Left ventricle myocardium superior (tissue), 1 donor: ENCODE measurements at regions not wholly inside any gene's neighbourhood (a gene's known extent, or its start where the extent isn't known, plus 50 kb on each side); places are given as distances from the start of the nearest gene placed in this dataset.

Source experiments
- ATAC-seq: fragments of 200-7000 bp; cut with Tn5 transposase; one replicate; pipeline ENCODE4 v1.9.1; 2020; ENCODE audit warnings: mild to moderate bottlenecking, moderate library complexity
- DNase-seq: peaks from one replicate; pipeline ENCODE4 v3.0.0-alpha.2; 2020
- intact Hi-C: fragments of 100-400 bp; cut with micrococcal nuclease; formaldehyde crosslinking; loops from one replicate; pipeline ENCODE4 v1.11.0; 2022
- donor health status: DM: no; HTN: yes; CAD: no; lungs with severe emphysema.

- DNase-seq (no peak), ATAC-seq (peak; percentile 88)
- intact Hi-C loops: no loop called here
Measured at GRCh38 chr1:115184260-115184950, 95.1 kb upstream of the TSPAN2 start.

DNA sequence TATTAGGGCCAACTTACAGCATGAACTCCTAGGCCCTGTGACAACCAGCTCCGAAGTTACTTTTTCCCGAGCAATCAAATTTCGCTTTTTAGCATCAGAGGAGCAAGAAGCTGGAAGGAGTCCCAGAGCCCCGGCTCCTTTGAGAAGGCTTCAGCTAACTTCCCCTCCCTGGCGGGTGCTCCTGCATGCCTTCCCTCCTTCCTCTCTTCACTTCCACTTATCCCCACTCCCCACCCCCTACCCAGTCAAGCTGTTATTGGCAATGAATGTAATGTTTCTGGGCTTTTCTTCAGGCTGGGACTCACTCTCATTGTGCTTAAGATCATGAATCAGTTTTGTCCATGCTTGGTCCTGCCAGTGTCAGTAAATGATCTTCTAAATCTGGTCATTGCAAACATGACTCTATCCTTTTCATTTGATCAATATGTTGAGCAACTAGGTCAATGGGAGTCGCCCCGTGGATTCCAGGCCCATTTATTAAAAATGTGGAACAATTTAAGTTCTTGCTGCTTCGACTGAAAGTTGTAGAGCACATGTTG lies 94.5 kb upstream of the TSPAN2 start:
- DNase-seq (peak; percentile 54), ATAC-seq (no peak)
- intact Hi-C loops: no loop called here

- ATAC-seq: no peak
- DNase-seq: no peak
Measured at GRCh38 chr1:115183158-115183557, 93.9 kb upstream of the TSPAN2 start.

DNA sequence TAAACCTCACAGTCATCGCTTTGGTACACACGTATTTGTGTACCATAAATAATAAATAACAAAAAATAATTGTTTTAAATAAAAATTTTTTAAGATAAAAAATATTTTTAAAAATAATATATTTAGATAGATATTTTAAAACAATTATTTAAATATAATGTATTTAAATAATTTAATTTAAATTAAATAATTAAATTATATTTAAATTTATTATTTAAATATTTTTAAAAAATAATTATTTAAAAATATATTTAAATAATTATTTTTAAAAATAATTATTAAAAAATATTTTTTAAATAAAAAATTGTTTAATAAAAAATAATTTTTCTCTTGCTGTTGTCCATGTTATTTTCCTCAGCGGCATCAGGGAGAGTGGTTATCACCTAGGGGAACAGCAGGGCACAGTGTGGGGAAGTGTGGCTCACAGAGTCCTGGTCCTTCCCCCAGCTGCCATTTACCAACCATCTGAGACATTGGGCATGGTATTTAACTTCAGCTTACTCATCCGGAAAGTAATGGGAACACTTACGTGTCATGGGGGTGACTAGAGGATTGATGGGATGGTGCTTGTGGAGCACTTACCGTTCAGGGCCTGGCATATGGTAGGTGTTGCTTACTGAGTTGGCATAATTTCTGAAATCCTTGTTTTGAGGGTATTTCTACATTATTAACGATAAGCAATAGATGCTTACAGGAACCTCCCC lies 92.9 kb upstream of the TSPAN2 start:
- no peak for DNase-seq
- ATAC-seq: no peak
- intact Hi-C loops: no loop called here

More at GRCh38 chr1:115183158-115183557, 93.9 kb upstream of the TSPAN2 start:
- intact Hi-C loops: no loop called here

DNA sequence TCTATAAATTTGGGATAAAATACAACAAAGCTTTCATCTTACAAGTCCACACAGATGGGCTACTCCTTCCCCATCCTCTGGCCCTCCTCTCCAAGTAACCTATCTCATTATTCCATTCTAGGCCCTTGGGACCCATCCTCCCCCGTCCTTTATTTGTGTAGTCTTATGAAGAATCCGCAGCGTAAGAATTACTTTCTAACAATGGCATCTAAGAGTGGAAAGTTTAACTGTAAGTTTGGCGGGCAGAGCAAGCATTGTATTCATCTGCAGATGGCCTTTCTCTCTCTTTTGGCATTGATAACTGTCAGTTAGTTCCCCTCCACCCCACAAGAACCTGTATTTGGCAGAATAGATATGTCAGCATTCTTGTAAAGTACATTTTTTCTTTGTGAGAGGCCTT lies 91.9 kb upstream of the TSPAN2 start:
- ATAC-seq (no peak), DNase-seq (no peak)
- intact Hi-C loops: no loop called here

- DNase-seq (peak; percentile 85), ATAC-seq (peak; percentile 92)
- intact Hi-C loops: no loop called here
Measured at GRCh38 chr1:115179397-115180079, 90.2 kb upstream of the TSPAN2 start.

- intact Hi-C loops: no loop called here
- ATAC-seq (peak; percentile 30), DNase-seq (no peak)
Measured at GRCh38 chr1:115176189-115176588, 86.9 kb upstream of the TSPAN2 start.

DNA sequence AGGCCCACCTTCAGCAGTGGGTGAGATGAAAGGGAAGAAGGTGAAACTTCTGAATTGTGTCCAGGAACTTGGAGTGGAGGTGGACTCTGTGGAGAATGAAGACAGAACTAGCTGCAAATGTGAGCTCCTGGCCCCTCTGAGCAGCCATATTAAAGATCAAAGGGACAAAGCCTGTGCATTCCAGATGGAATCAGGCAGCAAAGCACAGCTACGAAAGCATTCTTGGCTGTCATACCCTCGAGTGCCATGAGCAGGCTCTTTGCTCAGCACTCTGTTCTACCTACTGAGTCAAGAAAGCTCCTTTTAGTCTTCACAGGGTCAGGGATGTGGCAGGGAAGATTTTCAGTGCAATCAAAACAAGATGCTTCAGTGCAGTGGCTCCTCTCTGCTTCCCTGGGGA lies 86.3 kb upstream of the TSPAN2 start:
- intact Hi-C loops: no loop called here
- ATAC-seq: no peak

GRCh38 chr1:115173151-115173550 lies 83.8 kb upstream of the TSPAN2 start:
- ATAC-seq (no peak), DNase-seq (no peak)
- intact Hi-C loops: no loop called here

More for the DNA sequence above, 86.3 kb upstream of the TSPAN2 start:
- DNase-seq: no peak

DNA sequence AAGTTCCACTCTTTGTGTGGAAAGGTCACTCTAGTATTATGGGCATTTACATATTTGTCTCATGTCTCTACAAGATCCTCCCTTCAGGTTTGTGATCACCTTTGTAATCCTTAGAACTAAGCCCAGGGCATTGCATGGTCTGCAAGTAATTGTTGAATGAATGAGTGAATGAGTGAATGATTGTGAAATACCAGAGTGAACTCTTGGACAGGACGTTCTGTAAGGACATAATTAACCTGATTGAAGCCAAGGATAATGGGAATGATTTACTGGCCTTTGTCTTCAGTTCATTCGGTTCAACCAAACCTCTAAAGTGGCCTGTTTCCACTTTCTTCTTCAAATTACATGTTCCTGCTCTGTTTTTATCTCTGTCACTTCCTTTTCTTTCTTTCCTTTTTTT lies 83.0 kb upstream of the TSPAN2 start:
- DNase-seq: no peak
- ATAC-seq: no peak
- intact Hi-C loops: no loop called here

DNA sequence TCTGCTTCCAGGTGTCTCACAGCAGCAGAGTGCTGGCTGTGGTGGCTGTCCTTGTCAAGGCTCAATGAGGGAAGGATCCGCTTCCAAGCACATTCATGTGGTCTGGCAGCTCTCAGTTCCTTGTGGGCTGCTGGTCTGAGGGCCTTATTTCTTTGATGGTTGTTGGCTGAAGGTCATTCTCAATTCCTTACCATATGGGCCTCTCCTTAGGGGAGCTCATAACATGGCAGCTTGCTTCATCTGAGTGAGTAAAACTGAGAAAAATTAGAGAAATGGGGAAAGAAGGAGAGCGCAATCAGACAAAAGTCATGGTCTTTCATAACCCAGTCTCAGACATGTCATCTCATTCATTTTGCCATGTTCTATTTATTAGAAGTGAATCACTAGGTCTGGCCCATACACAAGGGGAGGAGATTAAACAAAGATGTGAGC lies 81.7 kb upstream of the TSPAN2 start:
- ATAC-seq (peak; percentile 12), DNase-seq (no peak)
- intact Hi-C loops: no loop called here

DNA sequence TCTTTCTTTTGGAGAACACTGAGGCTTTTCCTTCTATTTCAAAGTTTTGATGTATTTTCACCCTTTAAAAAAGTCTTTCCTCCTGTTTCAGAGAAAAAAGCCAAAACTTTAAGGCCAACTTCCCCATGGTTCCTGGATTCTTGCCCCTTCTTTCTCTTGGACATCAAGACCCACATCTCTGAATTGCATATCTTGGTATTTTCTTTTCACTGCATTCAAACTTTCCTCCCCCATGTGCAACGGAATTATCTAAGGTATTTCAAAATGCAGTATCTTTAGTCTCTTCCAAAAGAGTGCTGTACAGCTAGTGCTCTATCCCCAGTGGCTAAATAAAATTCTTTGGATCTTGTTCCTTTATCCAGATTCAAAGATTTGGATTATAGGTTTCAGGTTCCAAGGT lies 81.1 kb upstream of the TSPAN2 start:
- no peak for DNase-seq
- intact Hi-C loops: no loop called here
- ATAC-seq: no peak

- ATAC-seq (no peak), DNase-seq (no peak)
- intact Hi-C loops: no loop called here
Measured at GRCh38 chr1:115168026-115168425, 78.7 kb upstream of the TSPAN2 start.

GRCh38 chr1:115166531-115167091 lies 77.3 kb upstream of the TSPAN2 start:
- ATAC-seq (no peak), DNase-seq (no peak)
- intact Hi-C loops: no loop called here

- ATAC-seq (no peak), DNase-seq (no peak)
- intact Hi-C loops: no loop called here
Measured at GRCh38 chr1:115165776-115166175, 76.5 kb upstream of the TSPAN2 start.

DNA sequence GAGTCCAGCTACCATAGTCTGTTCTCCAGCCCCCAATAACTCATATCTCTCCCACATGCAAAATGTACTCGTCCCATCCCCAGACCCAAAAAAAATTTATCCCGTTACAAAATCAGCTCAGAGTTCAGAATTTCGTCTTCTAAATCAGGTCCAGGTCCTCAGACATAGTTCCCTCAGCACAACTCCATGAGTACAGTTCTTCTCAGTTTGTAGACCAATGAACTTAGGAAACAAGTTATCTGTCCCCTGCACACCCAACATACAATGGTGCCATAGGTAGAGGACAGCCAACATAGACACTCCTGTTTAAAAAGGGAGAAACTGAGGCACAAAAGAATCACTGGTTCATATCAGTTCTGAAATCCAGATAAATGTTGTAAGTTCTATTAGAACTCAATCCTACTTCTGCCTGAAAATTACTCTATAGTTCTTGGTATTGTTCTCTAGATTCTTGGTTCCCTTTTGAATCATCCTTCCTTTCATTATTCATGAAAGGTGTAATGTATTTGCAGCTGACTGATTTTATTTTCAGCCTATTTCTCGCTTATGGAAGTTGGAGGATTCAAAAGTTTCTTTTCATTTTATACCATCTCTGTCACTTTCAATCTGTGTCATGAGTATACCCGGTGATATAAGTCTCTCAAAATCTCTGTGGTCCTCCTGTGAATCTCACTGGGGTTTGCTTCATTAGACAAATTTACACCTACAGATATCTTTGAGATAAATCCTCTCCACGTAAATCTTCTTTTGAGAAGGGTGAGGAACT lies 75.8 kb upstream of the TSPAN2 start:
- DNase-seq (no peak), ATAC-seq (no peak)
- intact Hi-C loops: no loop called here

DNA sequence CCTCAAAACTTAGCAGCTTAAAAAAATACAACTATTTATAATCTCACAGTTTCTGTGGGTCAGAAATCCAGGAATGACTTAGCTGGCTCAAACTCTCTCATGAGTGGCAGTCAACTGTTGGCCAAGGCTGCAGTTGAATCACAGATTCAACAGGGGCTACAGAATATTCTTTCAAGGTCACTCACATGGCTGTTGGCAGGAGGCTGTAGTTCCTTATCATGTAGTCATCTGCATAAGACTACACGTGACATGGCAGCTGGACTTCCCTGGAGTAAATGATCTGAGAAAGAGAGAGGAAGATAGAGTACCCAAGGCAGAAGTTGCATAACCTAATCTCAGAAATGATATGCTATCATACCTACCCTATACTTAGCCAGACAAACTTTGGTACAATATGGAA lies 75.2 kb upstream of the TSPAN2 start:
- DNase-seq: no peak
- ATAC-seq: no peak
- intact Hi-C loops: no loop called here

- intact Hi-C loops: no loop called here
- ATAC-seq (no peak), DNase-seq (no peak)
Measured at GRCh38 chr1:115160728-115161127, 71.4 kb upstream of the TSPAN2 start.

DNA sequence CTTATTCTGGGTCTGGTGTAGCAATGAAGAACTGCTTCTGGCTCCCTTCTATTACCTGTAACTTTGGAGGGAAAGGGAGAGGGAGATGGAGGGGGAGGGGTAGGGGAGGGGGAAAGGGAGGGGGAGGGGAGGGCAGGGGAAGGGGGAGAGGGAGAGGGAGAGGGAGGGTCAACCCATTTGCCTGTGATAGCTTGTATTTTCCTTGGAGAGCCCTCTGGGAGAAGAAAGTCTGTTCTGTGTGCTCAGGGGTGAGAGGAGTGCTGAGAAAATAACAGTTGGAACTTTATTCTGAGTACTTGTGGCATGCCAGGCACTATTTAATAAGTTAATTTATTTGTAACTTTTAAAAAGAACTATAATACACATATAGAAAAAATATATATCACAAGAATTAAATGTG lies 70.7 kb upstream of the TSPAN2 start:
- intact Hi-C loops: no loop called here

More for the DNA sequence above, 70.7 kb upstream of the TSPAN2 start:
- ATAC-seq (no peak), DNase-seq (no peak)
